Naive thymus-derived CD4-positive, alpha-beta T cell (primary cell): ENCODE measurements at regions not wholly inside any gene's neighbourhood (a gene's known extent, or its start where the extent isn't known, plus 50 kb on each side); places are given as distances from the start of the nearest gene placed in this dataset.
"Not testable (repeated sequence)": the region's sequence is repeated elsewhere in the genome, so short reads cannot be mapped to it uniquely, and the experiment has no call there.

Experiments used
- ATAC-seq: fragments of 150-1000 bp; cut with Tn5 transposase; 2 replicates; pipeline ENCODE4 v1.10.0; 2021; ENCODE audit warnings: mild to moderate bottlenecking, moderate library complexity
- CTCF ChIA-PET: fragments of 350-600 bp; sonication (Branson Sonifier 250); formaldehyde crosslinking; loops from one replicate; lab custom pipeline; 2021; ENCODE audit warnings: antibody characterized with exemption; lab: Charles Lee
- POLR2A ChIA-PET: fragments of 350-600 bp; sonication (Branson Sonifier 250); formaldehyde crosslinking; loops from one replicate; lab custom pipeline; 2021; ENCODE audit warnings: antibody characterized with exemption, inconsistent platforms; lab: Charles Lee
- DNase-seq, 9 donors: peaks; one replicate each; pipeline versions ENCODE4 v3.0.0 to v3.0.0-alpha.2; 2020 to 2022; ENCODE audit warnings: mixed read lengths in 1 of 9
- H3K27ac ChIP-seq: one replicate; pipeline ENCODE4 v1.7.0; 2013; ENCODE audit warnings: mild to moderate bottlenecking, low read depth, low read length, moderate library complexity
- H3K27me3 ChIP-seq, 2 donors: one replicate each; pipeline ENCODE4 v1.7.0; 2013; ENCODE audit warnings: low read length in 2 of 2, mild to moderate bottlenecking in 2 of 2, moderate library complexity in 2 of 2; ENCODE audit not compliant: control insufficient read depth in 2 of 2, insufficient read depth in 2 of 2
- H3K36me3 ChIP-seq, 3 experiments: 1 replicate in 2 of 3; 2 replicates in 1 of 3; pipeline ENCODE4 v1.7.0; 2013; ENCODE audit warnings: low read length in 3 of 3, mild to moderate bottlenecking in 3 of 3, moderate library complexity in 1 of 3; ENCODE audit not compliant: insufficient read depth in 3 of 3, control insufficient read depth in 2 of 3
- H3K4me1 ChIP-seq, 2 donors: one replicate each; pipeline ENCODE4 v1.7.0; 2013; ENCODE audit warnings: low read length in 2 of 2, mild to moderate bottlenecking in 2 of 2, moderate library complexity in 1 of 2; ENCODE audit not compliant: control insufficient read depth in 2 of 2, insufficient read depth in 2 of 2
- H3K4me3 ChIP-seq: 2 replicates; pipeline ENCODE4 v1.7.0; 2013; ENCODE audit warnings: mild to moderate bottlenecking, low read length
- H3K9me3 ChIP-seq, 3 experiments: 1 replicate in 2 of 3; 2 replicates in 1 of 3; pipeline ENCODE4 v1.7.0; 2013; ENCODE audit warnings: low read length in 3 of 3; ENCODE audit not compliant: control insufficient read depth in 2 of 3
- H3K27ac Mint-ChIP-seq, 9 donors: one replicate each; pipeline ENCODE4 v1.8.0; 2020 to 2022; ENCODE audit warnings: mixed read lengths in 9 of 9, mild to moderate bottlenecking in 8 of 9, moderate library complexity in 5 of 9, inconsistent platforms in 2 of 9
- H3K27me3 Mint-ChIP-seq, 5 donors: one replicate each; pipeline ENCODE4 v1.8.0; 2021 to 2022; ENCODE audit warnings: mixed read lengths in 5 of 5, mild to moderate bottlenecking in 1 of 5
- H3K36me3 Mint-ChIP-seq, 5 donors: one replicate each; pipeline ENCODE4 v1.8.0; 2020 to 2022; ENCODE audit warnings: mixed read lengths in 5 of 5, mild to moderate bottlenecking in 3 of 5, inconsistent platforms in 1 of 5
- H3K4me1 Mint-ChIP-seq, 7 donors: one replicate each; pipeline ENCODE4 v1.8.0; 2020 to 2022; ENCODE audit warnings: mixed read lengths in 7 of 7, mild to moderate bottlenecking in 3 of 7, inconsistent platforms in 1 of 7
- H3K4me3 Mint-ChIP-seq, 10 donors: one replicate each; pipeline ENCODE4 v1.8.0; 2020 to 2022; ENCODE audit warnings: mild to moderate bottlenecking in 10 of 10, mixed read lengths in 10 of 10, moderate library complexity in 6 of 10, inconsistent platforms in 2 of 10
- H3K9me3 Mint-ChIP-seq, 11 donors: one replicate each; pipeline ENCODE4 v1.8.0; 2020 to 2022; ENCODE audit warnings: mixed read lengths in 11 of 11, mild to moderate bottlenecking in 4 of 11, inconsistent platforms in 1 of 11, moderate library complexity in 1 of 11
- intact Hi-C, 2 donors: fragments of 100-400 bp; cut with micrococcal nuclease; formaldehyde crosslinking; loops; one replicate each; pipeline ENCODE4 v1.15.1; 2023

- POLR2A ChIA-PET, H3K27ac Mint-ChIP-seq, H3K4me3 ChIP-seq, H3K4me3 Mint-ChIP-seq, ATAC-seq, intact Hi-C loops, H3K27me3 Mint-ChIP-seq, DNase-seq, H3K27me3 ChIP-seq, H3K27ac ChIP-seq, H3K4me1 Mint-ChIP-seq, H3K36me3 Mint-ChIP-seq, CTCF ChIA-PET, H3K36me3 ChIP-seq, H3K4me1 ChIP-seq, H3K9me3 ChIP-seq: not testable (repeated sequence)
- peaks cover 0 to 12% (median 4%) of the 10 kb centered on the region in 11 donors for H3K9me3 Mint-ChIP-seq
Observed at GRCh38 chr12:18890621-18891020, 152.7 kb downstream of the CAPZA3 start.

DNA sequence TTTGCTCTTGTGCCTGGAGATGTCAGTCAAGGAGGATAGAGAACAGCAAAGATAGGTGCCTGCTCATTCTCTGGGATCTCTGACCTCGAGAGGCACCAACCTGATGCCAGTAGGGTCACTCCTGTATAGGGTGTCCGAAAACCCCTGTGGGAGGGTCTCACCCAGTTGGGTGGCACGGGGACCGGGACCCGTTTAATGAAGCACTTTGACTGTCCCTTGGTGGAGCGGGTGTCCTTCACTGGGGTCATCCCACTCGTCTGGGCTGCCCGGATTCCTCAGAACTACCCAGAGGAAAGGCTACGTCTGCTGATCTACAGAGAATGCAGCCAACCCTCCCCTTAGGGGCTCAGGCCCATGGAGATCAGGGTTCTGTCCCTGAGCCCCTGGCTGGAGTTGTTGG, 157.6 kb downstream of the CAPZA3 start:
- Mint-ChIP-seq H3K27ac (no peak overlapping the region), H3K9me3 (peaks cover 1 to 15% (median 6%) of the 10 kb centered on the region in 11 donors), H3K4me1 (no peaks in the 10 kb centered on the region), H3K36me3 (no peaks in the 10 kb centered on the region), H3K27me3 (peaks cover 0 to 3% (median 0%) of the 10 kb centered on the region in 5 donors), H3K4me3 (no peak overlapping the region)
- ChIA-PET POLR2A (no interaction called here), CTCF (no interaction called here)
- Histone ChIP-seq H3K9me3 (no peaks in the 10 kb centered on the region), H3K27ac (no peak overlapping the region), H3K4me3 (no peak overlapping the region), H3K27me3 (no peaks in the 10 kb centered on the region), H3K4me1 (no peaks in the 10 kb centered on the region), H3K36me3 (no peaks in the 10 kb centered on the region)
- intact Hi-C loops = no loop called here
- ATAC-seq = no peak
- no peak for DNase-seq

- CTCF ChIA-PET = no interaction called here
- peaks cover 1 to 16% (median 7%) of the 10 kb centered on the region in 11 donors for H3K9me3 Mint-ChIP-seq
- Histone ChIP-seq H3K27ac (no peak overlapping the region), H3K36me3 (no peaks in the 10 kb centered on the region), H3K4me3 (no peak overlapping the region), H3K27me3 (no peaks in the 10 kb centered on the region), H3K9me3 (no peaks in the 10 kb centered on the region), H3K4me1 (no peaks in the 10 kb centered on the region)
- H3K27me3 Mint-ChIP-seq = peaks cover 0 to 3% (median 0%) of the 10 kb centered on the region in 5 donors
- intact Hi-C loops = no loop called here
- no peaks in the 10 kb centered on the region for H3K4me1 Mint-ChIP-seq
- no peak for DNase-seq
- H3K36me3 Mint-ChIP-seq = no peaks in the 10 kb centered on the region
- POLR2A ChIA-PET = no interaction called here
- H3K4me3 Mint-ChIP-seq = no peak overlapping the region
- H3K27ac Mint-ChIP-seq = no peak overlapping the region
- no peak for ATAC-seq
Observed at GRCh38 chr12:18895946-18896345, 158.0 kb downstream of the CAPZA3 start.

- H3K27me3 ChIP-seq = no peaks in the 10 kb centered on the region
- no peak overlapping the region for H3K4me3 ChIP-seq
- no peaks in the 10 kb centered on the region for H3K4me1 ChIP-seq
- no peak overlapping the region for H3K4me3 Mint-ChIP-seq
- H3K36me3 Mint-ChIP-seq = no peaks in the 10 kb centered on the region
- H3K4me1 Mint-ChIP-seq = no peaks in the 10 kb centered on the region
- ATAC-seq = no peak
- H3K27ac Mint-ChIP-seq = no peak overlapping the region
- ChIA-PET CTCF (no interaction called here), POLR2A (no interaction called here)
- H3K36me3 ChIP-seq = no peaks in the 10 kb centered on the region
- no peaks in the 10 kb centered on the region for H3K9me3 ChIP-seq
- no peak for DNase-seq
- intact Hi-C loops = no loop called here
- peaks cover 0 to 16% (median 6%) of the 10 kb centered on the region in 11 donors for H3K9me3 Mint-ChIP-seq
- no peak overlapping the region for H3K27ac ChIP-seq
- H3K27me3 Mint-ChIP-seq = peaks cover 0 to 3% (median 0%) of the 10 kb centered on the region in 5 donors
Observed at GRCh38 chr12:18897823-18898222, 159.9 kb downstream of the CAPZA3 start.

GRCh38 chr12:18898470-18898869, 160.6 kb downstream of the CAPZA3 start:
- Mint-ChIP-seq H3K27me3 (peaks cover 0 to 3% (median 0%) of the 10 kb centered on the region in 5 donors), H3K4me3 (no peak overlapping the region), H3K9me3 (peaks cover 0 to 16% (median 4%) of the 10 kb centered on the region in 11 donors), H3K36me3 (no peaks in the 10 kb centered on the region), H3K4me1 (no peaks in the 10 kb centered on the region), H3K27ac (no peak overlapping the region)
- H3K27me3 ChIP-seq = no peaks in the 10 kb centered on the region
- no peaks in the 10 kb centered on the region for H3K36me3 ChIP-seq
- DNase-seq = no peak
- H3K9me3 ChIP-seq = no peaks in the 10 kb centered on the region
- ATAC-seq = no peak
- no peaks in the 10 kb centered on the region for H3K4me1 ChIP-seq
- no peak overlapping the region for H3K4me3 ChIP-seq
- intact Hi-C loops = no loop called here
- CTCF ChIA-PET = no interaction called here
- no peak overlapping the region for H3K27ac ChIP-seq
- POLR2A ChIA-PET = no interaction called here

- ATAC-seq (no peak), DNase-seq (no peak)
- intact Hi-C loops = no loop called here
- Histone ChIP-seq H3K4me3 (no peak overlapping the region), H3K27ac (no peak overlapping the region), H3K4me1 (no peaks in the 10 kb centered on the region), H3K36me3 (no peaks in the 10 kb centered on the region), H3K9me3 (no peaks in the 10 kb centered on the region), H3K27me3 (no peaks in the 10 kb centered on the region)
- H3K27ac Mint-ChIP-seq = no peak overlapping the region
- H3K4me3 Mint-ChIP-seq = no peak overlapping the region
- H3K27me3 Mint-ChIP-seq = peaks cover 0 to 6% (median 0%) of the 10 kb centered on the region in 5 donors
- H3K4me1 Mint-ChIP-seq = no peaks in the 10 kb centered on the region
- POLR2A ChIA-PET = no interaction called here
- CTCF ChIA-PET = no interaction called here
- H3K9me3 Mint-ChIP-seq = peaks cover 0 to 16% (median 4%) of the 10 kb centered on the region in 11 donors
- no peaks in the 10 kb centered on the region for H3K36me3 Mint-ChIP-seq
Observed at GRCh38 chr12:18899162-18899561, 161.2 kb downstream of the CAPZA3 start.

GRCh38 chr12:18899678-18900317, 161.9 kb downstream of the CAPZA3 start:
- Mint-ChIP-seq H3K27me3 (peaks cover 0 to 6% (median 0%) of the 10 kb centered on the region in 5 donors), H3K9me3 (peaks cover 0 to 16% (median 4%) of the 10 kb centered on the region in 11 donors), H3K36me3 (no peaks in the 10 kb centered on the region), H3K27ac (no peak overlapping the region), H3K4me3 (no peak overlapping the region), H3K4me1 (no peaks in the 10 kb centered on the region)
- Histone ChIP-seq H3K4me3 (no peak overlapping the region), H3K27me3 (no peaks in the 10 kb centered on the region), H3K27ac (no peak overlapping the region), H3K4me1 (no peaks in the 10 kb centered on the region), H3K9me3 (no peaks in the 10 kb centered on the region), H3K36me3 (no peaks in the 10 kb centered on the region)
- intact Hi-C loops = no loop called here
- CTCF ChIA-PET = no interaction called here
- DNase-seq (no peak), ATAC-seq (no peak)
- POLR2A ChIA-PET = no interaction called here
